HG02973 (cell line): ENCODE measurements at regions not wholly inside any gene's neighbourhood (a gene's known extent, or its start where the extent isn't known, plus 50 kb on each side); places are given as distances from the start of the nearest gene placed in this dataset.
"Not testable (repeated sequence)": the region's sequence is repeated elsewhere in the genome, so short reads cannot be mapped to it uniquely, and the experiment has no call there.

Experiments used
- ATAC-seq: cut with Tn5 transposase; IDR thresholded peaks from one replicate; pipeline ENCODE4 v1.9.1; 2021; ENCODE audit warnings: moderate library complexity; ENCODE audit not compliant: unreplicated experiment

GRCh38 chr1:199931666-199932377 is 95.7 kb upstream of the NR5A2 start:
- no peak for ATAC-seq

GRCh38 chr1:199932462-199932861 is 95.0 kb upstream of the NR5A2 start:
- no peak for ATAC-seq

DNA sequence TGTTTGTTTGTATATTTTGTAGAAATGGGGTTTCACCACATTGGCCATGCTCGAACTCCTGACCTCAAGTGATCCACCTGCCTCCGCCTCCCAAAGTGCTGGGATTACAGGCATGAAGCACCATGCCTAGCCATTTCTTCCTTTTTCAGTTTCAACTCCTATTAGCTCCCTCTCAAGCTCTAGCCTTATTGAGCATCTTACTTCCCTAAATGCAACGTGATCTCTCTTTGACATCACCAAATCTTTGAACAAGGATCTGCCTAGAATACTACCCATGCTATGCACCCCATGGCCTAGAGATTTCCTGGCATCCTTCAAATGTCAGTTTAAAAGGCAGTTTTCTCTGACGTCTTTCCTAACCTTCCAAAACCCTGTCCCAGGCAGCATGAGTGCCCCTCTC is 91.1 kb upstream of the NR5A2 start:
- no peak for ATAC-seq

DNA sequence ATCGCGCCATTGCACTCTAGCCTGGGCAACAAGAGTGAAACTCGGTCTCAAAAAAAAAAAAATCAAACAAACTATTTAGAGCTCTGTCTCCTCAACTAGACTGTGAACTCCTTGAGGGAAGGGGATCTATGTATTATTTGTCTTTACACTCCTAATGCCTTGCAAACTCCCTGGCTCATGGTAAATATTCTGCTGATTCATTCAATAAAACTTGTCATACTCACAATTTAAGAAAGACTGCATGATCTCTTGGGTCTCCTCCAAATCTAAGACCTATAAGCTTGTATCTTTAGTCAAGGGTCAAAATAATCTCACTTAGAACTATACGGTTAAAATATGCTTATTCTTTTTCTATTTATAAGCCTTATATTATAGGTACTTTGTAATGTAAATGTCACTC is 90.3 kb upstream of the NR5A2 start:
- ATAC-seq, result no peak

- no peak for ATAC-seq
Measured at GRCh38 chr1:199937661-199938060, 89.8 kb upstream of the NR5A2 start.

DNA sequence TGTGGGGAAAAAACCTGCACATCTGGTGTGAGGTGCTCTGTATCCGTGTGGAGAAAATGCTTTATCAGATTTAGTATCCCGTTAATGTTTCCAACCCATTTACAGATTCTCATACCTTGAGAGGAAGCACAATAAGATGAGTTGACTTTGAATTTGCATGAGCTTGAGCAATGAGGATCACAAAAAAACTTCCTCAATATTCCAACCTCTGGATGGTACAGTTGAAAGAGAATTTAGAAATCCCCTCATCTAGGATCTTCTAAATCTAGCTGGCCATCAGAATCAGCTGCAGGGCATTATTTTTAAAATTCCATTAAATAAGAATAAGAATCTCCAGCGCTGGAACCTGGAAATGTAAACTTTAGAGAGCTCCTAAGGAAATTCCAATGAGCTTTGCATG is 82.5 kb upstream of the NR5A2 start:
- no peak for ATAC-seq

DNA sequence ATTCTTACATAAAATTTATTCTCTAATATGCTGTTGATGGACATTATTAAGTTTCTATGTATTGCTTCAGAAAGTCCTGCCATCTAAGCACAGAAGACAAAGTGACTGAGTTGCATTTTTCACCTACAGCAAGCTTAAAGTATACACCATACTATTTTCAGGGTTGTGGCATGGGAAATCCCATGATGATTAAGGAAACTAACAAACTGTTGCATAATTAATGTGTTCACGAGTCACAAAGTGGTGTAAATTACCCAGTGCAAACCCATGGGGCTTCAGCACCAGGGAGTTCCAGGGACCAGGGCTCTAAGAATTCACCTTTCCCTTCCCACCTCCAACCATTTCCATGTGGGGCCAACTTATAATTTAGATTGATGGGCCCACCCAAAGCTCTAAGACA is 81.9 kb upstream of the NR5A2 start:
- no peak for ATAC-seq

- ATAC-seq, result no peak
Measured at GRCh38 chr1:199946305-199947155, 81.0 kb upstream of the NR5A2 start.

DNA sequence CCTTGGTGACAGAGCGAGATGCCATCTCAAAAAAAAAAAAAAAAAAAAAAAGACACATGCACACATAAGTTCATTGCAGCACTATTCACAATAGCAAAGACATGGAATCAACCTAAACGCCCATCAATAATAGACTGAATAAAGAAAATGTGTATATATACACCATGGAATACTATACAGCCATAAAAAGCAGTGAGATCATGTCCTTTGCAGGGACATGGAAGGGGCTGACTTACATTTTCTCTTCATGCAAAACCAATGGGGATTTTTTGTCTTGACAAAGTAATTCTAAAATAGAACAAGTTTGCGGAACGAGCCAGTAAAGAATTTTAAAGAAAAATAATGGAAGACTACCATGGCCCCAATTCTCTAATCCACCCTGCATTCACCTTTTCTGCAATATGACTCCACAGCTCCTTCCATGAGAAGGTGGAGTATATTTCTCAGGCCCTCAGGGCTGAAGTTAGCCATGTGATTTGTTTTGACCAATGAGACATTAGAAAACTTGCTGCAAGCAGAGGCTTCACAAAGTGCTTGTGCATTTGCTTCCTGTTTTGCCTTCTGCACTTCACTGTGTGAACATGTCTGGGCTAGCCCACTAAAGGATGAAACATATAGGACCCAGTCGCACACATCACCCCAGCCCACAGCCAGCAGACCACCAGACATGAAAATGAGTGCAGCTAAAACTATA is 78.8 kb upstream of the NR5A2 start:
- no peak for ATAC-seq

DNA sequence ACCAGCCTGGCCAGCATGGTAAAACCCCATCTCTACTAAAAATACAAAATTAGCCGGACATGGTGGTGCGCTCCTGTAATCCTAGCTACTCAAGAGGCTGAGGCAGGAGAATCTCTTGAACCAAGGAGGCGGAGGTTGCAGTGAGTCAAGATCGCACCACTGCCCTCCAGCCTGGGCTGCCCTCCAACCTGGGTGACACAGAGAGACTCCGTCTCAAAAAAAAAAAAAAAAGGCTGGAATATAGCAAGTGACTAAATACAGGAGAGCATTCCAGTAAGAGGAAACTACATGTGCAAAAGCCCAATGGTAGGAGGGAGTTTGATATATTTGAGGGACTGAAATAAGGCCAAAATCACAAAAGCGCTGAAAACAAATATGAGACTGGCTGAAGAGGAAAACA is 76.5 kb upstream of the NR5A2 start:
- not testable (repeated sequence) for ATAC-seq

DNA sequence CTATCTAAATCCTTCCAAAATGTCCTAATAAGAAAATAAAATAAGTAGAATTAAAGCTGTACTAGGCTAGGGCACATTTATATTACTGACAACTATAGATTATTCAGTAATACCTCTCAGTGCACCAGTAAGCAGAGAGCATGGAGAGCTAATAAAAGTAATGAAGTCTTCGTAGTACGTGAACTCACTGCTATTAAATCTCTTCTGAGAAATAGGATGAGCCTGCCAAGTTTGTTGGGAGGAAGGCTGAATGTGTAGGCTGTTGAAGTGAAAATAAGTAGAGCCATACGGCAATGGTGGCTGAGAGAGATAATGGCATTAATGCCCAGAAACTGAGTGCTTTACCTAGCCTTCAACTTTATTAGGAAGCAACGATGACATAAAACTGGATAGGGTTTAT is 73.9 kb upstream of the NR5A2 start:
- no peak for ATAC-seq

DNA sequence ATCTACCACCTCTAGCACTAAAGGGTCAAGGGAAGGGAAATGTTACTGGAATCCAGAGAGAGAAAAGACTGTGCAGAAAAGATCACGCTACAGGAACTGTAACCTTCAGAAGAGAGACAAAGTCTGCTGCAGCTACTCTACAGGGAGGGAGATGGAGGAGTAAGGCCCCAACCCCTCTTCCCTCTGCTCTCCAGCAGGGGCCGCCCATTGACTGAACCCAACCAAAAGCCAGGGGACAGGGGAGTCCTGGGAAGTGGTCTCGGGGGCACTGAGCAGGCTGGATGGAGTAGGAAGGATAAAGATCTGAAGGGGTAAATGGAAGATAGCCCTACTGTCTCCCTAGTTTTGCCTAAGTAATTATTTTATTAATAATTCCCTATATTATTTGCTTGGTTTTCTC is 72.8 kb upstream of the NR5A2 start:
- ATAC-seq, result no peak

GRCh38 chr1:199955235-199955634 is 72.3 kb upstream of the NR5A2 start:
- ATAC-seq, result no peak

DNA sequence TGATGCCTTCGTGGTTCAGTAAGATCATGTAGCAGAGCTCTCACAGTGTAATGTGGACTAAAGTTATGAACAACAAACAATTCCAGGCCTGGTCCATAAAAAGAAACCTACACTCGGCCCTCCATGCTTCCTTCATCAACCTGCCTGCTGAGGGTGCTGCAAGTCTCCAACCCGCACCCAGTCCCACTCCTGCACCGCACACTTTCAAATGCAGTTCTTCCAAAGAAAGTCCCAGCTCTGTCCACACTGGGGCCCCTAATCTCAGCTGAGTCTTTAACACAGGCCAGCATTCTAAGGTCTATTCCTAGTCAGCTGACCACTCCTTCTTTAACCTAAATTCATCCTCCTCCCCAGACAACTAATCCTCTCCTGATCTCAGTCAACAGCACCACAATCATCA is 71.5 kb upstream of the NR5A2 start:
- no peak for ATAC-seq

- ATAC-seq, result no peak
Measured at GRCh38 chr1:199959033-199959774, 68.3 kb upstream of the NR5A2 start.

GRCh38 chr1:199959775-199960110 is 67.8 kb upstream of the NR5A2 start:
- ATAC-seq, result no peak

DNA sequence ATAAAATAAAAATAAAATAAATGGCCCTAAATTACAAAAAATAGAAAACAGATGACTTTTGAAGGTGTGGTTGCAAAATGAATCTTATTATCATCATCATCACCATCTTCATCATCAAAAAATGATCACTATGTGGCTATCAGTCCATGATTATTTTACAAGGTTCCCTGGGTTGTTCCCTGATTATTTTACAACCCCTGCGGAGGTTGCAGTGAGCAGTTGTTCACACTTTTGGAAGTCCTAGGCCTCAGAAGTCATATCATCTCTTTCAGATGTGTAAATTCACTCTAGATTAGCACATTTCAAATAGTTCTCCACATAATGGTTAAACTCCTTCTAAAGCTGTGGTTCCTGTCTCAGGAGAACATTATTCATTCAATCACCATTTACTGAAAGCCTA is 57.4 kb upstream of the NR5A2 start:
- no peak for ATAC-seq

DNA sequence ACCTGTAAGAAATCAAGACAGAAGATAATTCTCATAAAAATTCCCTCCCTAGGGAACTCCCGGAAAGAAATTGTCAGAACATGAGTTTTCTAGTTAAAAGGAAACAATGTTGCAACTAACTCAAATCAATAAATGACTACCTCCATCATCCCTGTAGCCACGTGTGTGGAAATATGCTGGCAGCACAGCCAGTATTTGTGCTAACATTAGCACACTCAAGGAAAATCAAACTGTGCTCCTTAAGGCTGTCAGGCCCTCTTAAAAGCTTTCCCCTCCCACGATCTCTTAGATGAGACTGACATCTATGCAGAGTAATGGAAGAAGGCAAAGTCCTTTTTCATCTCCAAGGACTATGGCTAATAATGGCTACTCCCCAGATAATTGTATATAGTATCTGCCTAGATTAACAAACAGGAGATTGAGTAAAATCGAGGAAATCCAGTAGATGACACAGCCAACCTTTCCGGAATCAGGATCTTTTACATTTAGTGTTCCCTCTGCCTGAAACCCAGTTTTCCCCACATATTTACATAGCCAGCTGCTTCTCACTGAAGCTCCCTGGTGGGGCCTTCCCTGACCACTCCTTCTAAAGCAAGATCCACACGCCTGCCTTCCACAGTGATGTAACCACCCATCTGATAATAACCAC is 50.9 kb upstream of the NR5A2 start:
- ATAC-seq, result no peak
